Parathyroid adenoma (tissue), 2 donors: ENCODE measurements at regions not wholly inside any gene's neighbourhood (a gene's known extent, or its start where the extent isn't known, plus 50 kb on each side); places are given as distances from the start of the nearest gene placed in this dataset.
"Not testable (repeated sequence)": the region's sequence is repeated elsewhere in the genome, so short reads cannot be mapped to it uniquely, and the experiment has no call there.

Source experiments
- H2AFZ ChIP-seq: fragments of 300-600 bp; sonication (generic); one replicate; pipeline ENCODE4 v1.7.0; 2017; ENCODE audit warnings: antibody characterized with exemption, mild to moderate bottlenecking
- H3K27ac ChIP-seq: fragments of 300-600 bp; sonication (generic); one replicate; pipeline ENCODE4 v1.7.0; 2017
- H3K27me3 ChIP-seq: fragments of 300-600 bp; sonication (generic); one replicate; pipeline ENCODE4 v1.7.0; 2017; ENCODE audit warnings: low read length; ENCODE audit not compliant: control insufficient read depth, insufficient read depth
- H3K36me3 ChIP-seq: fragments of 300-600 bp; sonication (generic); one replicate; pipeline ENCODE4 v1.7.0; 2017; ENCODE audit warnings: low read length; ENCODE audit not compliant: control insufficient read depth, insufficient read depth
- H3K4me1 ChIP-seq: fragments of 300-600 bp; sonication (generic); one replicate; pipeline ENCODE4 v1.7.0; 2017; ENCODE audit warnings: control low read depth
- H3K4me2 ChIP-seq: fragments of 300-600 bp; sonication (generic); one replicate; pipeline ENCODE4 v1.7.0; 2017; ENCODE audit warnings: low read length
- H3K4me3 ChIP-seq: fragments of 300-600 bp; sonication (generic); one replicate; pipeline ENCODE4 v1.7.0; 2017; ENCODE audit warnings: low read depth, low read length
- H3K79me2 ChIP-seq: fragments of 300-600 bp; sonication (generic); one replicate; pipeline ENCODE4 v1.7.0; 2017; ENCODE audit warnings: control low read depth
- H3K9ac ChIP-seq: fragments of 300-600 bp; sonication (generic); one replicate; pipeline ENCODE4 v1.7.0; 2017; ENCODE audit warnings: mild to moderate bottlenecking
- H3K9me3 ChIP-seq: fragments of 300-600 bp; sonication (generic); one replicate; pipeline ENCODE4 v1.7.0; 2017; ENCODE audit warnings: low read length; ENCODE audit not compliant: control insufficient read depth
- TF ChIP-seq, protein P1 (sequence below): fragments of 300-600 bp; sonication (generic); IDR thresholded peaks from one replicate; pipeline ENCODE4 v1.7.0; 2017; ENCODE audit warnings: antibody characterized with exemption, mild to moderate bottlenecking
- donor health status: primary hyperparathyroidism.

DNA sequence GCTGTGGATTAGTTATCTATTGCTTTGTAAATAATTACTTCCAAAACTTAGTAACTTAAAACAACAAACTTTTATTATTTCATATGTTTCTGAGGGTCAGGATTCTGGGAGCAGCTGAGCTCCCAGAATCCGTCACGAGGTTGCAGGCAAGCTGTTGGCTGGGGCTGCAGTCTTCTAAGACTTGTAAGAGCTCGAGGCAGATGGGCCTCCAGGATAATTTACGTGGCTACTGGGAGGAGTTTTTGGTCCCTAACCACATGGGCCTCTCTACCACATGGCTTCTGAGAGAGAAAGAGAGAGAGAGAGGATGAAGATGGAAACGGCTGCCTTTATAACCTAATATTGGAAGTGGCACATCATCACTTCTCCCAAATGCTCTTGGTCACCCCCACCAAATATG, 64.9 kb upstream of the SULF2 start:
- no peak overlapping the region for H3K4me3 ChIP-seq
- no peaks in the 10 kb centered on the region for H3K4me1 ChIP-seq
- H2AFZ ChIP-seq = no peak overlapping the region
- H3K36me3 ChIP-seq = no peaks in the 10 kb centered on the region
- no peak overlapping the region for H3K4me2 ChIP-seq
- no peaks in the 10 kb centered on the region for H3K79me2 ChIP-seq
- no peaks in the 10 kb centered on the region for H3K9me3 ChIP-seq
- TF ChIP-seq, protein P1, sequence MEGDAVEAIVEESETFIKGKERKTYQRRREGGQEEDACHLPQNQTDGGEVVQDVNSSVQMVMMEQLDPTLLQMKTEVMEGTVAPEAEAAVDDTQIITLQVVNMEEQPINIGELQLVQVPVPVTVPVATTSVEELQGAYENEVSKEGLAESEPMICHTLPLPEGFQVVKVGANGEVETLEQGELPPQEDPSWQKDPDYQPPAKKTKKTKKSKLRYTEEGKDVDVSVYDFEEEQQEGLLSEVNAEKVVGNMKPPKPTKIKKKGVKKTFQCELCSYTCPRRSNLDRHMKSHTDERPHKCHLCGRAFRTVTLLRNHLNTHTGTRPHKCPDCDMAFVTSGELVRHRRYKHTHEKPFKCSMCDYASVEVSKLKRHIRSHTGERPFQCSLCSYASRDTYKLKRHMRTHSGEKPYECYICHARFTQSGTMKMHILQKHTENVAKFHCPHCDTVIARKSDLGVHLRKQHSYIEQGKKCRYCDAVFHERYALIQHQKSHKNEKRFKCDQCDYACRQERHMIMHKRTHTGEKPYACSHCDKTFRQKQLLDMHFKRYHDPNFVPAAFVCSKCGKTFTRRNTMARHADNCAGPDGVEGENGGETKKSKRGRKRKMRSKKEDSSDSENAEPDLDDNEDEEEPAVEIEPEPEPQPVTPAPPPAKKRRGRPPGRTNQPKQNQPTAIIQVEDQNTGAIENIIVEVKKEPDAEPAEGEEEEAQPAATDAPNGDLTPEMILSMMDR = no peak
- H3K27ac ChIP-seq = no peak overlapping the region
- H3K9ac ChIP-seq = no peak overlapping the region
- no peaks in the 10 kb centered on the region for H3K27me3 ChIP-seq

DNA sequence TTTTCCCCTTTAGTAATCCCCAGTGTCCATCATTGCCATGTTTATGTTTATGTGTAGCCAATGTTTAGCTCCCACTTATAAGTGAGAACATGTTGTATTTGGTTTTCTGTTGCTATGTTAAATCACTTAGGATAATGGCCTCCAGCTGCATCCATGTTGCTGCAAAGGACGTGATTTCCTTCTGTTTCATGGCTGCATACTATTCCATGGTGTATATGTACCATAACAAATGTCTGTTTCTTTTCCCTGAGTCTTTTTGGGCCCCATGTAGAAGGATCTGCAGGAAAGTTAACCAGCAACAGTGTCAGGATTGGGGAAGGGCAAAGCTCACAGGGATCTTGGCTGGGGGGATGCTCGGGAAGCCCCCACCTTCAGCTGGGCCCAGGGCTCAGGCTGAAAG, 64.3 kb upstream of the SULF2 start:
- Histone ChIP-seq H3K27me3 (no peaks in the 10 kb centered on the region), H3K9me3 (no peaks in the 10 kb centered on the region), H2AFZ (no peak overlapping the region), H3K36me3 (no peaks in the 10 kb centered on the region), H3K79me2 (no peaks in the 10 kb centered on the region), H3K4me3 (no peak overlapping the region), H3K4me2 (no peak overlapping the region), H3K4me1 (no peaks in the 10 kb centered on the region), H3K9ac (no peak overlapping the region), H3K27ac (no peak overlapping the region)
- TF ChIP-seq, protein P1 = no peak

DNA sequence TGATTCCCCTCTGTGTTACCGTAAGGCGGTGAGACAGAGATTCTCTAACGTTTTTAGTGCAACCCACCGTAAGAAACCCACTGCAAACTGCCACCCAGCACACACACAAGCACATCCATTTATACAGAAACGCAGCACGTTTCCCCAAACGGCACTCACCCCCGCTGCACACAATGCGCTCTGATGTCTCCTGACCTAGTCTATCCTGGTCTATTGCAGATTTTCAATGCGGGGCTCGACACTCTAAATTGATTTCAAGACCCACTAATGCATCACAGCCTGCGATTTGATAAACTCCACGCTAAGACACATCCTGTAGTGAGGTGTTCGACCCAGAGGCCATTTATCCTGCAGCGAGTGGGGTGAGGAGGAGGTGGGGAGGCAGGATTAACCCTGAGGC, 63.7 kb upstream of the SULF2 start:
- no peak overlapping the region for H3K4me2 ChIP-seq
- H3K4me3 ChIP-seq = no peak overlapping the region
- H3K27ac ChIP-seq = no peak overlapping the region
- no peaks in the 10 kb centered on the region for H3K36me3 ChIP-seq
- H3K79me2 ChIP-seq = no peaks in the 10 kb centered on the region
- TF ChIP-seq, protein P1 = no peak
- H3K27me3 ChIP-seq = no peaks in the 10 kb centered on the region
- H3K4me1 ChIP-seq = no peaks in the 10 kb centered on the region
- H3K9me3 ChIP-seq = no peaks in the 10 kb centered on the region
- no peak overlapping the region for H3K9ac ChIP-seq
- no peak overlapping the region for H2AFZ ChIP-seq

DNA sequence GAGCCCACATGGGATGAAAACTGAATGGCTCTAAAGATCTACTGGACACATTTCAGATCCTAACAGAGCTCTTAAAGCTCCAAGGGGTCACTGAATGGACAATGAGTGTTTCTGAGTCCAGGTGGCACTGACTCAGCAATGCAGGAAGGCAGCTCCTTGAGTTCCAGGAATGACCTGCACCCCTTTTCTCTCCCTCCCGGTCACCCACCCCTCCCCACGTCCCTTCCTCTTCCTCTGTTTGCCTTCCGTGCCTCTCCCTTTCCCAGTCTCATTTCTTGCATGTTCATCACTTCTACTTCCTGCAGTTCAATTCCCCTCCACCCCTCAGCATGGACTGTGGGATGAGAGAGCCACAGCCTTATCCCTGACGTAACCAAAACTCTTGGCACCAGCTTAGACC, 63.3 kb upstream of the SULF2 start:
- not testable (repeated sequence) for H3K9ac ChIP-seq, H3K4me1 ChIP-seq, H3K4me2 ChIP-seq, H3K27ac ChIP-seq, H3K79me2 ChIP-seq, H3K9me3 ChIP-seq, H2AFZ ChIP-seq, H3K27me3 ChIP-seq, H3K4me3 ChIP-seq, H3K36me3 ChIP-seq

DNA sequence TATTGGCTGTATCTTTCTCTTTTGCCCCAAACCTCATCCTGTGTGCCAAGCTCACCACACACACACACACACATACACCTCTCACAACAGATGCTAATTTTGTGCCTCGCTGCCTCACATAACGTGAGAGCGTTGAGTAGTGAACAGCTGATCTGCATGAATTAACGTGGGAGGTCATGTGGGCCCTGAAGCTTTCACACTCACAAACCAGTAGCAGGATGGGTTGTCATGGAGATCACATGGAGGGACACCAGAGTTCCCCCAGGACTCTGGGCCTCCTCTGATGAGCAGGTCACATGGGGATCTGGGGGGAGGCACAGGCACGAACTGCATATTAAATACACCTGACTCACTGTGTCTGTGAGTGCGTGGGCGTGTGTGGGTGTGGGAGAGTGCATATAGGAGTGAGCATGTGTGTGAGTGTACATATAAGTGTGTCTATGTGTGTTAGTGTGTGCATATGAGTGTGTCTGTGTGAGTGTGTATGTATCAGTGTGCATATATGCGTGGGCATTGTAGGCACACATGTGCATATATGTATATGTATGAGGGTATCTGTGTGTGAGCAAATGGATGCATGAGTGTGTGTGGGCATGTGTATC, 62.7 kb upstream of the SULF2 start:
- Histone ChIP-seq H2AFZ (no peak overlapping the region), H3K9ac (no peak overlapping the region), H3K4me2 (no peak overlapping the region), H3K27me3 (no peaks in the 10 kb centered on the region), H3K79me2 (no peaks in the 10 kb centered on the region), H3K4me1 (no peaks in the 10 kb centered on the region), H3K4me3 (no peak overlapping the region), H3K9me3 (no peaks in the 10 kb centered on the region), H3K36me3 (no peaks in the 10 kb centered on the region), H3K27ac (no peak overlapping the region)
- TF ChIP-seq, protein P1 = no peak

DNA sequence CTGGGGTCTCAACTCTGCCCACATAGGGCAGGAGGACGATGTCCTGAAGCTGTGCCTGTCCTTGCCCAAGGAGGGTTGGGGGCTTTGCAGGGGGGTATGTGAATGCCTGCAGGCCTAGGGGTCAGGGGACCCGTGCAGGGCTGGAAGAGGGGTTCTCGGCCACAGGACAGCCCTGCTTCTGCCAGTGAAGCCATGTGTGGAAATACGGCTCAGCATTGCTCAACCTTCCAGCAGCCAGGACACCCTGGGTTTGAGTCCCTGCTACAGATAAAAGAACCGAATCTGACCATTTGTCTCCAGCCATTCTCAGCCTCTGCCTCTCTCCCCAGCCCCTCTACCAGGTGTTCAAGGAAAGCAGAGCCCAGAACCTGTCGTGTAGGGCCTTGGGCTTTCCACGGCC, 61.9 kb upstream of the SULF2 start:
- not testable (repeated sequence) for H2AFZ ChIP-seq, H3K4me3 ChIP-seq, H3K9ac ChIP-seq, H3K27ac ChIP-seq, H3K27me3 ChIP-seq, H3K4me1 ChIP-seq, H3K9me3 ChIP-seq, H3K4me2 ChIP-seq, H3K79me2 ChIP-seq, H3K36me3 ChIP-seq

DNA sequence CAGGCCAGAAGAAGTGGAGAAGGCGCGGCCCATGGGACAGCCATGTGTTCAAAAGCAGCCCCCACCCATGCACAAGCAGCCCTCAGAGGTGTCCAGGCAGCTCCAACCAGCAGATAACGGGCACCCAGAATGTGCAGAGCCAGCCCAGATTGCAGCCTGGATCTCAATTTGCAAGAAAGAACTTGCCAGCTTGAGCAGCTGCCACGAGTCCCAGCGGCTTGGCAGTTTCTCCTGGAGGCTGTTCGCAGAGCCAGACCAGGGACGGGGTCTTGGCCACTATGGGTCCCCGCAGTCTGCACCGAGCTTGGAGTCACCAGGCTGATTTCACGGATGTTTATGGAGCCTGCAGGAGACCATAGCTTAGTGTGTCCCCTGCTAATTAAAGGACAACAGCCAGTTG, 61.4 kb upstream of the SULF2 start:
- not testable (repeated sequence) for H3K4me3 ChIP-seq, H3K79me2 ChIP-seq, H3K27ac ChIP-seq, H3K9ac ChIP-seq, H3K4me1 ChIP-seq, H2AFZ ChIP-seq, H3K27me3 ChIP-seq, H3K4me2 ChIP-seq, H3K9me3 ChIP-seq, H3K36me3 ChIP-seq

DNA sequence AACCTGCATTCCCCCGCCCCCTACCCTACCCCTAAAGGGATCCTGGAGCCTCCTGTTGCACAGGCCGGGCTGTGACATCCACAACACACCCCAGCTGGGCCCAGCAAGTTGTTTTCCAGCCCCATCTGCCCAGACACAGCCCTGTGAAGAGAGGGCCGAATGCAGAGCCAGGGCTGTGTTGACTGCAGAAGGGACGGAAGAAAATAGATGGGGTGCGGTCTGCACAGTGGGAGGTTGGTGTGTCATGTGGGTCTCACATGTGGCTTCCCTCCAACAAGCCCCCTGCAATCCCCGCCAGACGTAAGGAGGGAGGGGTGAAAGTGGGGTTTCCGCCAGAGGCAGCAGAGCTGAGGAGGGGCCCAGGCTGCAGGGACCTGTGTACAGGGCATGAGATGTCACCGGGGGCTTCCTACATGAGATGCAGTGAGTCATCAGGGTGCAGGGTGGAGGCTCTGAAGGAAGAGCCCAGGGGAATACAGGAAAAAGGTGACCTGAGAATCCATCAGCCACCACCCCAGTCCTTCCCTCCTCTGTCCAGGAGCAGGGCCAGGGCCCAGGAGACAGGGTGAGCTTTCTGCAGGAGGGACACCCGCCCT, 60.2 kb upstream of the SULF2 start:
- not testable (repeated sequence) for H3K4me3 ChIP-seq

More for the DNA sequence above, 60.2 kb upstream of the SULF2 start:
- H3K4me2 ChIP-seq, H3K27ac ChIP-seq, H3K9ac ChIP-seq, H3K4me1 ChIP-seq, H3K27me3 ChIP-seq, H3K36me3 ChIP-seq, H3K79me2 ChIP-seq, H3K9me3 ChIP-seq, H2AFZ ChIP-seq: not testable (repeated sequence)
